Uterus (tissue), 3 donors: ENCODE measurements at regions not wholly inside any gene's neighbourhood (a gene's known extent, or its start where the extent isn't known, plus 50 kb on each side); places are given as distances from the start of the nearest gene placed in this dataset.

Experiments used
- DNase-seq, 2 donors: peaks; one replicate each; pipeline ENCODE4 v3.0.0-alpha.2; 2019 to 2020
- H3K27ac ChIP-seq, 2 donors: fragments of 200-600 bp; sonication (generic); 1 replicate in 1 of 2; 2 replicates in 1 of 2; pipeline ENCODE4 v1.5.1; 2016 to 2018
- H3K27me3 ChIP-seq, 2 donors: fragments of 200-600 bp; sonication (generic); one replicate each; pipeline ENCODE4 v1.5.1; 2018 to 2019; ENCODE audit warnings: control low read depth in 1 of 2
- H3K36me3 ChIP-seq, 2 donors: fragments of 200-600 bp; sonication (generic); one replicate each; pipeline ENCODE4 v1.5.1; 2019; ENCODE audit warnings: control low read depth in 1 of 2
- H3K4me1 ChIP-seq, 2 donors: fragments of 200-600 bp; sonication (generic); one replicate each; pipeline ENCODE4 v1.5.1; 2018 to 2019; ENCODE audit warnings: control low read depth in 1 of 2
- H3K4me3 ChIP-seq, 2 donors: fragments of 200-600 bp; sonication (generic); 1 replicate in 1 of 2; 2 replicates in 1 of 2; pipeline ENCODE4 v1.5.1; 2018 to 2019; ENCODE audit warnings: mild to moderate bottlenecking in 1 of 2
- H3K9me3 ChIP-seq, 2 donors: fragments of 200-600 bp; sonication (generic); one replicate each; pipeline ENCODE4 v1.5.1; 2019; ENCODE audit warnings: control low read depth in 1 of 2
- CTCF ChIP-seq, 4 experiments: fragments of 200-600 bp in 2 of 4; fragments of 450-650 bp in 2 of 4; sonication (generic) in 2 of 4; IDR thresholded peaks; one replicate each; pipeline ENCODE4 v1.5.1; 2016 to 2019; ENCODE audit warnings: antibody characterized with exemption in 4 of 4, mild to moderate bottlenecking in 2 of 4, moderate library complexity in 1 of 4
- POLR2A ChIP-seq, 2 donors: fragments of 450-650 bp; IDR thresholded peaks; one replicate each; pipeline ENCODE4 v1.6.1; 2016; ENCODE audit warnings: antibody characterized with exemption in 2 of 2, mild to moderate bottlenecking in 1 of 2, moderate library complexity in 1 of 2
- intact Hi-C: fragments of 100-400 bp; cut with DNase I; formaldehyde crosslinking; loops from one replicate; pipeline ENCODE4 v1.15.1; 2023; ENCODE audit warnings: low total_unique reads
- donor health status: DM: yes; HTN: yes; CAD: no.

- no peak for DNase-seq
- no peak overlapping the region for H3K27ac ChIP-seq
- no peak for TF ChIP-seq POLR2A (IDR thresholded peaks at IDR 0.05)
- TF ChIP-seq CTCF (IDR thresholded peaks at IDR 0.05): no peak
- intact Hi-C loops: no loop called here
- H3K9me3 ChIP-seq: no peaks in the 10 kb centered on the region
- no peak overlapping the region for H3K4me3 ChIP-seq
- H3K27me3 ChIP-seq: no peaks in the 10 kb centered on the region
- no peaks in the 10 kb centered on the region for H3K4me1 ChIP-seq
- H3K36me3 ChIP-seq: no peaks in the 10 kb centered on the region
Observed at GRCh38 chr3:165355316-165355715, 159.1 kb upstream of the SLITRK3 start.

GRCh38 chr3:165347526-165347925, 151.3 kb upstream of the SLITRK3 start:
- Histone ChIP-seq H3K27ac (no peak overlapping the region), H3K4me3 (no peak overlapping the region), H3K9me3 (no peaks in the 10 kb centered on the region), H3K36me3 (no peaks in the 10 kb centered on the region), H3K27me3 (no peaks in the 10 kb centered on the region), H3K4me1 (no peaks in the 10 kb centered on the region)
- intact Hi-C loops: no loop called here
- TF ChIP-seq CTCF (IDR thresholded peaks at IDR 0.05) (no peak), POLR2A (IDR thresholded peaks at IDR 0.05) (no peak)
- no peak for DNase-seq

- H3K27ac ChIP-seq: no peak overlapping the region
- H3K9me3 ChIP-seq: no peaks in the 10 kb centered on the region
- no peak for DNase-seq
- H3K27me3 ChIP-seq: no peaks in the 10 kb centered on the region
- intact Hi-C loops: no loop called here
- no peak for TF ChIP-seq POLR2A (IDR thresholded peaks at IDR 0.05)
- no peaks in the 10 kb centered on the region for H3K36me3 ChIP-seq
- no peaks in the 10 kb centered on the region for H3K4me1 ChIP-seq
- H3K4me3 ChIP-seq: no peak overlapping the region
Observed at GRCh38 chr3:165346503-165346902, 150.3 kb upstream of the SLITRK3 start.

DNA sequence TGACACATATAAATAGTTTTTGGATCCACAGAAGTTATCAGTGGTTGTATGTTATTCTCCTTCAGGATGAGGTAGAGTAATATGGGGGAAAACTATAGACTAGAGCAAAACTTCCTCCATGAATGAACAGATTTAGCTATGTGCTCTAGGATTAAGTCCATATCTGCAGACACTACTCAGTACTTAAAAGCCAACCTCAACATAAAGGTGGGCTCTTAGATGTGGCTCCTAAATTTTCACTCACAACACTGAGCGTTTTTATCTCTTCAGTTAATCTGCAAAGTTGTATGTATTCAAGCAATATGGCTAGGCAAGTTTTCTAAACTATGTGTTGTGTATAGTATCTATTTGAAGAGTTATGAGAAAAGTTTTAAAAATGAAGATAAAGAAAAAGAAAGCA, 147.0 kb upstream of the SLITRK3 start:
- H3K4me3 ChIP-seq: no peak overlapping the region
- TF ChIP-seq POLR2A (IDR thresholded peaks at IDR 0.05): no peak
- TF ChIP-seq CTCF (IDR thresholded peaks at IDR 0.05): no peak
- no peaks in the 10 kb centered on the region for H3K9me3 ChIP-seq
- no peaks in the 10 kb centered on the region for H3K36me3 ChIP-seq
- DNase-seq: no peak
- no peaks in the 10 kb centered on the region for H3K4me1 ChIP-seq
- no peak overlapping the region for H3K27ac ChIP-seq
- H3K27me3 ChIP-seq: no peaks in the 10 kb centered on the region
- intact Hi-C loops: no loop called here

DNA sequence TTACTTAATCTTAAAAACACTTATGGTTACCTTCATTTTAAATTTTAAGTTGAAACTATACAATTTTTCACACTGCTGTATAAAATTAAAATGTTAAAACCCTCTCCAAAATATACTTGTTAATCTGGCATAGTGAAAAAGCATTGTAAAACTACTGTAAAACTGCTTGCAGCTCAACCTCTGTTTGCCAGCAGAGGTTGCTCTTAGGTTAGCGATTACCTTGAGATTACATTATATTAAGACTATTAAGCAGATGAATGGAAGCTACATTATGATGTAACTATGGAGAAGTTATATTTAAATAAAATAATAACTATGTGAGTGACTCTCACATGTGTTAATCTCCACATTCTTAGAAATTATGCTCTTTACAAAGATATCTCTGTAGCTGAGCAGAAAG, 143.6 kb upstream of the SLITRK3 start:
- Histone ChIP-seq H3K4me1 (no peaks in the 10 kb centered on the region), H3K4me3 (no peak overlapping the region), H3K27me3 (no peaks in the 10 kb centered on the region), H3K9me3 (no peaks in the 10 kb centered on the region), H3K27ac (no peak overlapping the region), H3K36me3 (no peaks in the 10 kb centered on the region)
- no peak for DNase-seq
- intact Hi-C loops: no loop called here
- peak; percentile 17 to 36 (median 21) for TF ChIP-seq CTCF (IDR thresholded peaks at IDR 0.05)
- TF ChIP-seq POLR2A (IDR thresholded peaks at IDR 0.05): no peak

DNA sequence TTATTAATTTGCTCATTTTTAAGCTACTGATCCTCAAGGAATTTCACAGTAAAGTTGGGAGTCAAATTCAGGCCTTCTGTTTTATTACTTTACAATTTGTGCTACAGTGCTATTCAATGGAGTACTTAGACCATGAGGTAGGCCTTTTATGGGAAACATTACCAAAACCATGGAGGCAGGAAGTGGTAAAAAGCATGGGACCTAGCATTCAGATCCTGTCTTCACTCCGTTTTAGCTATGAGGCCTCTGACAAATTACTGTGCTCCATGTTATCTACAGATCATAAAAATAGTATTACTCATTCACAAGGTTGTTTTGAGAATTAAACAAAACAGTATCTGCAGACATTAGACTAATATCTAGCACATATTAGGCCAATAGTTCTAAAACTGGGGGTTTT, 140.6 kb upstream of the SLITRK3 start:
- no peaks in the 10 kb centered on the region for H3K36me3 ChIP-seq
- H3K9me3 ChIP-seq: no peaks in the 10 kb centered on the region
- no peak overlapping the region for H3K27ac ChIP-seq
- TF ChIP-seq CTCF (IDR thresholded peaks at IDR 0.05): no peak
- no peak for TF ChIP-seq POLR2A (IDR thresholded peaks at IDR 0.05)
- intact Hi-C loops: no loop called here
- no peaks in the 10 kb centered on the region for H3K27me3 ChIP-seq
- DNase-seq: no peak
- H3K4me3 ChIP-seq: no peak overlapping the region
- H3K4me1 ChIP-seq: no peaks in the 10 kb centered on the region
